Subcutaneous abdominal adipose tissue (tissue), 5 donors: ENCODE measurements at regions not wholly inside any gene's neighbourhood (a gene's known extent, or its start where the extent isn't known, plus 50 kb on each side); places are given as distances from the start of the nearest gene placed in this dataset.
A peak's percentile ranks its signal among the peaks of the same experiment; 100 is the strongest.

Experiments
- H3K27ac ChIP-seq: one replicate; pipeline ENCODE4 v1.7.0; 2013; ENCODE audit warnings: low read depth, mild to moderate bottlenecking, inconsistent platforms, low read length, moderate library complexity
- H3K27me3 ChIP-seq, 5 donors: one replicate each; pipeline ENCODE4 v1.7.0; 2013; ENCODE audit warnings: low read length in 5 of 5, inconsistent platforms in 1 of 5; ENCODE audit not compliant: control insufficient read depth in 5 of 5, insufficient read depth in 4 of 5
- H3K36me3 ChIP-seq, 5 donors: one replicate each; pipeline ENCODE4 v1.7.0; 2013; ENCODE audit warnings: low read length in 5 of 5; ENCODE audit not compliant: control insufficient read depth in 5 of 5, insufficient read depth in 5 of 5
- H3K4me1 ChIP-seq, 5 donors: one replicate each; pipeline ENCODE4 v1.7.0; 2013; ENCODE audit warnings: low read length in 5 of 5, mild to moderate bottlenecking in 3 of 5, moderate library complexity in 1 of 5; ENCODE audit not compliant: control insufficient read depth in 5 of 5, insufficient read depth in 5 of 5
- H3K4me3 ChIP-seq, 5 donors: one replicate each; pipeline ENCODE4 v1.7.0; 2013; ENCODE audit warnings: low read length in 5 of 5, low read depth in 1 of 5
- H3K9ac ChIP-seq, 5 donors: one replicate each; pipeline ENCODE4 v1.7.0; 2013; ENCODE audit warnings: low read length in 5 of 5, mild to moderate bottlenecking in 4 of 5, moderate library complexity in 3 of 5
- H3K9me3 ChIP-seq, 5 donors: one replicate each; pipeline ENCODE4 v1.7.0; 2013; ENCODE audit warnings: low read length in 5 of 5; ENCODE audit not compliant: control insufficient read depth in 5 of 5
- donor health status: healthy.
- donor health status: healthy.
- donor health status: healthy.
- donor health status: healthy.
- donor health status: healthy.

- Histone ChIP-seq H3K36me3 (no peaks in the 10 kb centered on the region), H3K9me3 (no peaks in the 10 kb centered on the region), H3K4me3 (no peak overlapping the region), H3K27me3 (peaks cover 0 to 12% (median 6%) of the 10 kb centered on the region in 5 donors), H3K27ac (no peak overlapping the region), H3K9ac (no peak overlapping the region), H3K4me1 (peaks cover 0 to 8% (median 5%) of the 10 kb centered on the region in 5 donors)
Observed at GRCh38 chr20:59428006-59428405, 127.6 kb downstream of the EDN3 start.

- peak overlapping the region in 1 of 5 donors; percentile 13 for H3K4me3 ChIP-seq
- H3K9ac ChIP-seq, result no peak overlapping the region
- peaks cover 0 to 12% (median 6%) of the 10 kb centered on the region in 5 donors for H3K27me3 ChIP-seq
- no peak overlapping the region for H3K27ac ChIP-seq
- H3K4me1 ChIP-seq, result peaks cover 0 to 8% (median 5%) of the 10 kb centered on the region in 5 donors
- no peaks in the 10 kb centered on the region for H3K36me3 ChIP-seq
- no peaks in the 10 kb centered on the region for H3K9me3 ChIP-seq
Observed at GRCh38 chr20:59428441-59429205, 128.2 kb downstream of the EDN3 start.

GRCh38 chr20:59429396-59429795 is 129.0 kb downstream of the EDN3 start:
- H3K27ac ChIP-seq, result no peak overlapping the region
- no peak overlapping the region for H3K9ac ChIP-seq
- no peaks in the 10 kb centered on the region for H3K9me3 ChIP-seq
- no peaks in the 10 kb centered on the region for H3K36me3 ChIP-seq
- H3K27me3 ChIP-seq, result peaks cover 0 to 12% (median 5%) of the 10 kb centered on the region in 5 donors
- peaks cover 0 to 8% (median 5%) of the 10 kb centered on the region in 5 donors for H3K4me1 ChIP-seq
- H3K4me3 ChIP-seq, result peak overlapping the region in 4 of 5 donors; percentile 13 to 49 (median 42)

- no peaks in the 10 kb centered on the region for H3K9me3 ChIP-seq
Observed at GRCh38 chr20:59431014-59431413, 130.6 kb downstream of the EDN3 start.

GRCh38 chr20:59434960-59435359 is 134.5 kb downstream of the EDN3 start:
- Histone ChIP-seq H3K9me3 (no peaks in the 10 kb centered on the region), H3K4me3 (no peak overlapping the region), H3K4me1 (no peaks in the 10 kb centered on the region), H3K27me3 (peaks cover 0 to 9% (median 5%) of the 10 kb centered on the region in 5 donors), H3K36me3 (no peaks in the 10 kb centered on the region), H3K27ac (no peak overlapping the region), H3K9ac (no peak overlapping the region)

More at GRCh38 chr20:59431014-59431413, 130.6 kb downstream of the EDN3 start:
- H3K36me3 ChIP-seq, result no peaks in the 10 kb centered on the region
- no peak overlapping the region for H3K9ac ChIP-seq
- H3K27ac ChIP-seq, result no peak overlapping the region
- peaks cover 0 to 12% (median 4%) of the 10 kb centered on the region in 5 donors for H3K27me3 ChIP-seq
- peaks cover 0 to 8% (median 5%) of the 10 kb centered on the region in 5 donors for H3K4me1 ChIP-seq
- no peak overlapping the region for H3K4me3 ChIP-seq

- Histone ChIP-seq H3K36me3 (no peaks in the 10 kb centered on the region), H3K27ac (no peak overlapping the region), H3K9ac (no peak overlapping the region), H3K9me3 (no peaks in the 10 kb centered on the region), H3K4me1 (no peaks in the 10 kb centered on the region), H3K4me3 (no peak overlapping the region), H3K27me3 (peaks cover 2 to 9% (median 5%) of the 10 kb centered on the region in 5 donors)
Observed at GRCh38 chr20:59435518-59435917, 135.1 kb downstream of the EDN3 start.

GRCh38 chr20:59437601-59438031 is 137.2 kb downstream of the EDN3 start:
- H3K27me3 ChIP-seq, result peaks cover 3 to 15% (median 7%) of the 10 kb centered on the region in 5 donors
- H3K9me3 ChIP-seq, result peaks cover 0 to 4% (median 0%) of the 10 kb centered on the region in 5 donors
- H3K9ac ChIP-seq, result no peak overlapping the region
- no peak overlapping the region for H3K27ac ChIP-seq
- H3K36me3 ChIP-seq, result no peaks in the 10 kb centered on the region
- no peaks in the 10 kb centered on the region for H3K4me1 ChIP-seq
- no peak overlapping the region for H3K4me3 ChIP-seq

- no peaks in the 10 kb centered on the region for H3K4me1 ChIP-seq
- H3K9me3 ChIP-seq, result peaks cover 0 to 4% (median 0%) of the 10 kb centered on the region in 5 donors
- H3K4me3 ChIP-seq, result no peak overlapping the region
- H3K27ac ChIP-seq, result no peak overlapping the region
- H3K9ac ChIP-seq, result no peak overlapping the region
- H3K36me3 ChIP-seq, result no peaks in the 10 kb centered on the region
- H3K27me3 ChIP-seq, result peaks cover 3 to 15% (median 11%) of the 10 kb centered on the region in 5 donors
Observed at GRCh38 chr20:59438201-59438600, 137.8 kb downstream of the EDN3 start.

GRCh38 chr20:59439243-59439642 is 138.8 kb downstream of the EDN3 start:
- H3K4me1 ChIP-seq, result no peaks in the 10 kb centered on the region
- H3K27ac ChIP-seq, result no peak overlapping the region
- H3K36me3 ChIP-seq, result no peaks in the 10 kb centered on the region
- H3K27me3 ChIP-seq, result peaks cover 5 to 16% (median 13%) of the 10 kb centered on the region in 5 donors
- peaks cover 0 to 4% (median 0%) of the 10 kb centered on the region in 5 donors for H3K9me3 ChIP-seq
- H3K9ac ChIP-seq, result no peak overlapping the region
- H3K4me3 ChIP-seq, result no peak overlapping the region

GRCh38 chr20:59441306-59441705 is 140.9 kb downstream of the EDN3 start:
- Histone ChIP-seq H3K27ac (no peak overlapping the region), H3K4me1 (no peaks in the 10 kb centered on the region), H3K27me3 (peaks cover 9 to 35% (median 31%) of the 10 kb centered on the region in 5 donors), H3K4me3 (no peak overlapping the region), H3K9ac (no peak overlapping the region), H3K36me3 (no peaks in the 10 kb centered on the region), H3K9me3 (peaks cover 0 to 4% (median 0%) of the 10 kb centered on the region in 5 donors)
